Choroid plexus epithelial cell (primary cell): ENCODE measurements at regions not wholly inside any gene's neighbourhood (a gene's known extent, or its start where the extent isn't known, plus 50 kb on each side); places are given as distances from the start of the nearest gene placed in this dataset.

Experiments
- DNase-seq: peaks from one replicate; pipeline ENCODE4 v3.0.0-alpha.2; 2010; ENCODE audit warnings: low read depth
- H3K4me3 ChIP-seq: 2 replicates; pipeline ENCODE4 v1.5.1; 2011; ENCODE audit warnings: low read depth, mild to moderate bottlenecking, control low read depth, low read length, moderate library complexity
- CTCF ChIP-seq: conservative IDR thresholded peaks from 2 replicates; pipeline ENCODE4 v1.5.1; 2011; ENCODE audit warnings: low read depth, mild to moderate bottlenecking, control low read depth, inconsistent platforms, low read length, moderate library complexity

- no peak overlapping the region for H3K4me3 ChIP-seq
- TF ChIP-seq CTCF: no peak
- DNase-seq: no peak
Observed at GRCh38 chr7:11221984-11222383, 248.3 kb downstream of the PHF14 start.

DNA sequence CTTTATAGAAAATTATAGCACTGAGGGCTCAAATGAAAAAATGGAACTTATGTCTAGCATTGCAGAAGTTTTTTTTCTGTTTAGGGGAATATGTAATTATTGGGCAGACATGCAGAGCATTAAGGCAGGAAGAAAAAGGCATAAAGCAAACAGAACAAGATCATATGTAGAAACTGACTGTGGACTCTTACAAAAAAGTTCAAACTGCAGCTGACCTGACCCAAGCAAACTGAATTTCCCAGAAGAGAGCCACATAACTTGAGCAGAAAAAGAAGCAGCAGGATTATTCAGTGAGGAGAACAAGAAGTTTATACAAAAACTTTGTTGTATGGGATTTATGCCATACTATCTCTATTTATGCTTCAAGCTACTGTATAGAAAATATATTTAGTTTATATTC, 250.9 kb downstream of the PHF14 start:
- TF ChIP-seq CTCF: no peak
- peak; percentile 15 for DNase-seq
- no peak overlapping the region for H3K4me3 ChIP-seq

- no peak for TF ChIP-seq CTCF
- H3K4me3 ChIP-seq: no peak overlapping the region
- DNase-seq: peak; percentile 85
Observed at GRCh38 chr7:11228515-11228914, 254.8 kb downstream of the PHF14 start.

GRCh38 chr7:11231190-11231589, 257.5 kb downstream of the PHF14 start:
- DNase-seq: no peak
- no peak overlapping the region for H3K4me3 ChIP-seq
- TF ChIP-seq CTCF: no peak

DNA sequence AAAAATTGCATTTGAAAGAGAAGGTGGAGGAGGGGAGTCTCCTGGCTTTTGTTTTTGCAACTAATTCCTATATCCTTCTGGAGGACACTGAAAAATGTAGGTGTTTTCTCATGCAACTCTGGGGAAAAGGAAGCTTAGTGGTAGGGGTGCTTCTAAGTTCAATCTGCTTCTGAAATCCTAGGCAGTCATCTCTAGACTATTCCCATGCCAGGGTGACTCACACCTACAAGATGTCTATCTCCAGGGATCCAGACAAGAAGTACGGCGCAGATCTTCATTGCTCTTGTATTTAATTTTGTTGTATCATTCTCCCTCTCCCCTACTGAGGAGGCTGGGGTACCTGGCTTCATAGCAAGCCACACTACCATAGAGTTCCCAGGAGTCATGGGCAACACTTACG, 258.8 kb downstream of the PHF14 start:
- DNase-seq: peak; percentile 7
- no peak overlapping the region for H3K4me3 ChIP-seq
- TF ChIP-seq CTCF: no peak

GRCh38 chr7:11233871-11234270, 260.2 kb downstream of the PHF14 start:
- no peak for DNase-seq
- H3K4me3 ChIP-seq: no peak overlapping the region
- TF ChIP-seq CTCF: no peak

DNA sequence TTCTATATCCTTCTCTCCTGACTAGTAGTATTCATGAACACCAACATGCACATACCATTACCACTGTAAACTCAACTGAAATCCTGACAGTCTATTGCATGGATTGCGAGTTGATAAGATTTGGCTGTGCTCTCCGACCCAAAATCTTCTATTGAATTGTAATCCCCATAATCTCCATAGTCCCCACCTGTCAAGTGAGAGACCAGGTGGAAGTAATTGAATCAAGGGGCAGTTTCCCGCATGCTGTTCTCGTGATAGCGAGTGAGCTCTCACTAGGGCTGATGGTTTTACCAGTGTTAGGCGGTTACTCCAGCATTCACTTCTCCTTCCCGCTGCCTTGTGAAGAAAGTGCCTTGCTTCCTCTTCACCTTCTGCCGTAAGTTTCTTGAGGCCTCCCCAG, 261.8 kb downstream of the PHF14 start:
- no peak overlapping the region for H3K4me3 ChIP-seq
- no peak for TF ChIP-seq CTCF
- DNase-seq: no peak
